ENCODE measurements at regions not wholly inside any gene's neighbourhood (a gene's known extent, or its start where the extent isn't known, plus 50 kb on each side); places are given as distances from the start of the nearest gene placed in this dataset.

DNA sequence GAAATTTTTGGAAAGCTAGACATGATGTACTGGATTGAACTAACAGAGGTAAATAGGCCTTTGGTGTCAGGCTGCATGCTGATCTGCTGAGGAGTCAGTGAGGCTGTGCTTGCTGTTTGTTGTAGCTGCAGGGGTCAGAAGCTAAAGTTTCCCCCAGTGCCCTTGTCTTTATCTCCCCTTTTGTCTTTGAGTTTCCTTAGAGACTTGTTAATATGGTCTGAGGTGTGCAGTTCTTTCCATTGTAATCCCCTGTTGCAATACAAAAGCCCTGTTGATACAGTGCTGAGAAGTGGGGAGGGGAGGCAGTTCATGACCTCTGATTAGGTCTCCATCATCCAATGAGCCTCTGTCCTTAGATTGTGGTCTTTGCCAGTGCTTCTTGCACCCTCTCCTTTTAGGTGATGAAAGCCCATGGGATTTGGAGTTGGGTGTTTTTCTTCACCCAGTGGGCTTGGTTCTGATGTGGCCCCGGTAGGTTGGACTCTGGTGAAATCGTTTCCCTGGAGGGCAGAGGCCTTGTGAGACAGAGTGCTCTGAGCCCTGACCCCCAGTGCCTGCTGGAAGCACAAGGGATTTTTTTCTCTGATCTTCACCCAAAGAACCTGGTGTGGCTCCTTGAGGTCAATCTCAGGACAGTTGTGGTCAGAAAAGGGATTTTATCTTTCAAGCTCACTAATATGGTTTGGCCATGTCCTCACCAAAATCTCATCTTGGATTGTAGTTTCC, 163.1 kb downstream of the TMEM18 start:
- no peak for TF ChIP-seq POLR2A (IDR thresholded peaks at IDR 0.05)
- no peak for TF ChIP-seq POLR2AphosphoS5 (IDR thresholded peaks at IDR 0.05; ENCODE audit: insufficient read depth in 1 of 2, low read depth in 1 of 2)
- TF ChIP-seq, protein P1, sequence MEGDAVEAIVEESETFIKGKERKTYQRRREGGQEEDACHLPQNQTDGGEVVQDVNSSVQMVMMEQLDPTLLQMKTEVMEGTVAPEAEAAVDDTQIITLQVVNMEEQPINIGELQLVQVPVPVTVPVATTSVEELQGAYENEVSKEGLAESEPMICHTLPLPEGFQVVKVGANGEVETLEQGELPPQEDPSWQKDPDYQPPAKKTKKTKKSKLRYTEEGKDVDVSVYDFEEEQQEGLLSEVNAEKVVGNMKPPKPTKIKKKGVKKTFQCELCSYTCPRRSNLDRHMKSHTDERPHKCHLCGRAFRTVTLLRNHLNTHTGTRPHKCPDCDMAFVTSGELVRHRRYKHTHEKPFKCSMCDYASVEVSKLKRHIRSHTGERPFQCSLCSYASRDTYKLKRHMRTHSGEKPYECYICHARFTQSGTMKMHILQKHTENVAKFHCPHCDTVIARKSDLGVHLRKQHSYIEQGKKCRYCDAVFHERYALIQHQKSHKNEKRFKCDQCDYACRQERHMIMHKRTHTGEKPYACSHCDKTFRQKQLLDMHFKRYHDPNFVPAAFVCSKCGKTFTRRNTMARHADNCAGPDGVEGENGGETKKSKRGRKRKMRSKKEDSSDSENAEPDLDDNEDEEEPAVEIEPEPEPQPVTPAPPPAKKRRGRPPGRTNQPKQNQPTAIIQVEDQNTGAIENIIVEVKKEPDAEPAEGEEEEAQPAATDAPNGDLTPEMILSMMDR (IDR thresholded peaks at IDR 0.05) = no peak

Measured in vagina (tissue), 2 donors.